ENCODE measurements at regions not wholly inside any gene's neighbourhood (a gene's known extent, or its start where the extent isn't known, plus 50 kb on each side); places are given as distances from the start of the nearest gene placed in this dataset.
A peak's percentile ranks its signal among the peaks of the same experiment; 100 is the strongest.

DNA sequence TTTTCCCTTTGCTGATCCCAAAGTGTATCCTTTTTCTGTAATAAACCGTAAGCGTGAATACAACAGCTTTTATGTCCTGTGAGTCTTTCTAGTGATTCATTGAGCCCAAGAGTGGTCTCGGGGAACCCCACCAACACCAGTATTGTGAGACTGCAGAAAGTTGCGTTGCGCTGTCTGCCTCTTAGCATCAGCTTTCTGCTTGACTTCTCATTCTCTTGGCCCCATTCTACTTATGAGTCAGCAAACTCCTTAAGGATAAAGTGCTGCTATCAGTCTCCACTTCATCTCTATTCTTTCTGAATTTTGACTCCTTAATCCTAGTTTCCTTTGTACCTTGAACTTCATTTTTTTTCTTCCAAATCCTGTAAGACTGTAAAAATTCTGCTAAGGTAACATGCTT, 184.3 kb upstream of the MBL2 start:
- H3K23me2 ChIP-seq (ENCODE audit: insufficient read length, low read depth, low read length, poor library complexity, severe bottlenecking): no peaks in the 10 kb centered on the region
- no CpG with 5 or more reads among the region's 5 CpGs for WGBS (ENCODE audit: extremely low coverage, insufficient read length, low lambda C conversion rate)
- no peaks in the 10 kb centered on the region for H3K79me2 ChIP-seq (ENCODE audit: insufficient read depth, low read length)
- no peak overlapping the region for H3K4ac ChIP-seq (ENCODE audit: low read depth, low read length)
- H4K5ac ChIP-seq (ENCODE audit: insufficient read length, low read depth, low read length): no peak overlapping the region
- no peak overlapping the region for H3T11ph ChIP-seq (ENCODE audit: low read length)
- peaks cover 7 to 19% (median 13%) of the 10 kb centered on the region in 3 experiments; a peak in 5 of 7 replicates for H3K36me3 Mint-ChIP-seq (ENCODE audit: insufficient read depth in 1 of 3, low read depth in 3 of 3)
- no peak overlapping the region for H2AFZ ChIP-seq (ENCODE audit: low read length)
- H3K4me1 Mint-ChIP-seq: peaks cover 19 to 31% of the 10 kb centered on the region in 2 experiments
- H3K56ac ChIP-seq (ENCODE audit: insufficient read length, low read depth, low read length): no peak overlapping the region
- TF ChIP-seq, protein P1, sequence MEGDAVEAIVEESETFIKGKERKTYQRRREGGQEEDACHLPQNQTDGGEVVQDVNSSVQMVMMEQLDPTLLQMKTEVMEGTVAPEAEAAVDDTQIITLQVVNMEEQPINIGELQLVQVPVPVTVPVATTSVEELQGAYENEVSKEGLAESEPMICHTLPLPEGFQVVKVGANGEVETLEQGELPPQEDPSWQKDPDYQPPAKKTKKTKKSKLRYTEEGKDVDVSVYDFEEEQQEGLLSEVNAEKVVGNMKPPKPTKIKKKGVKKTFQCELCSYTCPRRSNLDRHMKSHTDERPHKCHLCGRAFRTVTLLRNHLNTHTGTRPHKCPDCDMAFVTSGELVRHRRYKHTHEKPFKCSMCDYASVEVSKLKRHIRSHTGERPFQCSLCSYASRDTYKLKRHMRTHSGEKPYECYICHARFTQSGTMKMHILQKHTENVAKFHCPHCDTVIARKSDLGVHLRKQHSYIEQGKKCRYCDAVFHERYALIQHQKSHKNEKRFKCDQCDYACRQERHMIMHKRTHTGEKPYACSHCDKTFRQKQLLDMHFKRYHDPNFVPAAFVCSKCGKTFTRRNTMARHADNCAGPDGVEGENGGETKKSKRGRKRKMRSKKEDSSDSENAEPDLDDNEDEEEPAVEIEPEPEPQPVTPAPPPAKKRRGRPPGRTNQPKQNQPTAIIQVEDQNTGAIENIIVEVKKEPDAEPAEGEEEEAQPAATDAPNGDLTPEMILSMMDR (conservative IDR thresholded peaks at IDR 0.05): no peak
- no peak for DNase-seq
- H3K27ac Mint-ChIP-seq: peak overlapping the region; percentile 41 to 89 (median 89); a peak in 6 of 7 replicates
- H3K14ac ChIP-seq (ENCODE audit: insufficient read depth, low read length): no peak overlapping the region
- H3K9me3 Mint-ChIP-seq: no peaks in the 10 kb centered on the region; a peak in 3 of 5 replicates
- H3K4me2 ChIP-seq (ENCODE audit: insufficient read depth, insufficient read length, low read length): no peak overlapping the region
- H3K9ac ChIP-seq (ENCODE audit: extremely low read depth, insufficient read length, low read length): no peak overlapping the region
- no peak overlapping the region for H2BK5ac ChIP-seq (ENCODE audit: insufficient read length, low read length)
- H3K27me3 Mint-ChIP-seq (ENCODE audit: low read depth): no peaks in the 10 kb centered on the region
- no peaks in the 10 kb centered on the region for H3K79me1 ChIP-seq (ENCODE audit: insufficient read depth, low read depth, low read length, poor library complexity, severe bottlenecking)
- no peak overlapping the region for H3K18ac ChIP-seq (ENCODE audit: insufficient read length, low read depth, low read length)
- H2BK12ac ChIP-seq (ENCODE audit: insufficient read length, low read depth, low read length): no peak overlapping the region
- H2BK20ac ChIP-seq (ENCODE audit: low read depth, low read length, poor library complexity, severe bottlenecking): no peak overlapping the region
- no peak overlapping the region for H2AK5ac ChIP-seq (ENCODE audit: insufficient read length, low read length)
- H4K8ac ChIP-seq (replicated peaks; ENCODE audit: insufficient read length, low read depth, low read length): no peak overlapping the region
- no peak overlapping the region for H4K91ac ChIP-seq (ENCODE audit: insufficient read length, low read depth, low read length)
- H2BK120ac ChIP-seq (ENCODE audit: low read depth, low read length, poor library complexity, severe bottlenecking): no peak overlapping the region
- no peak overlapping the region for H3K27ac ChIP-seq (ENCODE audit: insufficient read length, low read depth, low read length)
- no peaks in the 10 kb centered on the region for H4K20me1 ChIP-seq (ENCODE audit: control insufficient read depth, insufficient read depth, insufficient read length)
- H3K23ac ChIP-seq (ENCODE audit: insufficient read length, low read depth, low read length): no peak overlapping the region
- no peak overlapping the region; a peak in 1 of 5 replicates for H3K4me3 Mint-ChIP-seq
- H3K9me3 ChIP-seq (ENCODE audit: control insufficient read depth, low read depth, low read length): no peaks in the 10 kb centered on the region
- no peaks in the 10 kb centered on the region for H3K27me3 ChIP-seq (ENCODE audit: insufficient read depth, low read length)
- no peak overlapping the region for H2BK15ac ChIP-seq (ENCODE audit: low read depth, low read length)
- no peaks in the 10 kb centered on the region; the same call in 1 of the 2 replicates for H3K4me1 ChIP-seq (ENCODE audit: insufficient read depth, low read length)
